ENCODE measurements at regions not wholly inside any gene's neighbourhood (a gene's known extent, or its start where the extent isn't known, plus 50 kb on each side); places are given as distances from the start of the nearest gene placed in this dataset.

DNA sequence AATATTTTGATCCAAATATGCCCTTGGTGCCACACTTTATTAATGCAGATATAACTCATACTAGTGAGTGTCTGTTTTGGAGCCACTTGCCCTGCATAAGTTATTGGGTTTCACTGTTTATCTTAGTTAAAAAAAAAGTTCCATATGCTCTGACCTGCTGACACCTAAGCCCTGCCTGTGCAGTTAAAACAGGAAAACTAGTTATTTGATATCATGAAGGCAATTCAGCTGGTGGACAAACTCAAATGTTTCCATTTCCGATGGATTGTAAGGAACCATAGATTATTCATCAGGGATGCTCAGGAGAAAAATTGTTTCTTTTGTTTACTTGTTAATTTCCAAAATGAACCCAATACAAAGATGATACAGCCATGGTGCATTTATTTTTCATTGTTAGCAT, 68.3 kb downstream of the NR2F2 start:
- FAIRE-seq (no peak), ATAC-seq (no peak), DNase-seq (ENCODE audit: extremely low read depth in 1 of 4, low spot score in 3 of 4) (no peak)
- no peaks in the 10 kb centered on the region for H3K4me1 ChIP-seq (replicated peaks in 1 of 2; ENCODE audit: control insufficient read depth in 2 of 2, insufficient read depth in 2 of 2, low read length in 2 of 2)
- no peaks in the 10 kb centered on the region for H3K36me3 ChIP-seq (ENCODE audit: control insufficient read depth, insufficient read depth, low read length)
- H3K9ac ChIP-seq (ENCODE audit: insufficient read depth in 1 of 2, low read depth in 2 of 2, low read length in 2 of 2) = no peak overlapping the region
- POLR2A ChIA-PET = no interaction called here
- H3K9me1 ChIP-seq (ENCODE audit: control insufficient read depth, insufficient read depth, low read length) = no peaks in the 10 kb centered on the region
- no peak overlapping the region for H3K27ac ChIP-seq (ENCODE audit: extremely low read depth, low read depth, low read length)
- no peaks in the 10 kb centered on the region for H3K9me3 ChIP-seq (replicated peaks; ENCODE audit: control insufficient read depth, insufficient read depth, low read depth, low read length)
- intact Hi-C loops (cut with micrococcal nuclease) = no loop called here
- H3K79me2 ChIP-seq (ENCODE audit: control insufficient read depth, insufficient read depth, low read length) = no peaks in the 10 kb centered on the region
- no peaks in the 10 kb centered on the region for H3K27me3 ChIP-seq (ENCODE audit: control insufficient read depth in 2 of 2, insufficient read depth in 2 of 2, low read length in 2 of 2)
- H4K20me1 ChIP-seq (replicated peaks; ENCODE audit: control insufficient read depth, insufficient read depth, low read length) = no peaks in the 10 kb centered on the region
- H2AFZ ChIP-seq (ENCODE audit: low read depth, low read length) = no peak overlapping the region
- TF ChIP-seq, protein P1, sequence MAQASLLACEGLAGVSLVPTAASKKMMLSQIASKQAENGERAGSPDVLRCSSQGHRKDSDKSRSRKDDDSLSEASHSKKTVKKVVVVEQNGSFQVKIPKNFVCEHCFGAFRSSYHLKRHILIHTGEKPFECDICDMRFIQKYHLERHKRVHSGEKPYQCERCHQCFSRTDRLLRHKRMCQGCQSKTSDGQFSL (CRISPR knock-in tag; IDR thresholded peaks at IDR 0.05) = no peak
- TF ChIP-seq, protein P1 (tag; IDR thresholded peaks at IDR 0.05) = no peak
- TF ChIP-seq SIRT6 (IDR thresholded peaks at IDR 0.05; ENCODE audit: low read depth, low read length) = no peak
- TF ChIP-seq GATA2 (CRISPR knock-in tag; IDR thresholded peaks at IDR 0.05) = no peak
- TF ChIP-seq ELF1 (tag; IDR thresholded peaks at IDR 0.05) = no peak
- no peak for TF ChIP-seq ZNF282 (CRISPR knock-in tag; IDR thresholded peaks at IDR 0.05)
- TF ChIP-seq, protein P2, sequence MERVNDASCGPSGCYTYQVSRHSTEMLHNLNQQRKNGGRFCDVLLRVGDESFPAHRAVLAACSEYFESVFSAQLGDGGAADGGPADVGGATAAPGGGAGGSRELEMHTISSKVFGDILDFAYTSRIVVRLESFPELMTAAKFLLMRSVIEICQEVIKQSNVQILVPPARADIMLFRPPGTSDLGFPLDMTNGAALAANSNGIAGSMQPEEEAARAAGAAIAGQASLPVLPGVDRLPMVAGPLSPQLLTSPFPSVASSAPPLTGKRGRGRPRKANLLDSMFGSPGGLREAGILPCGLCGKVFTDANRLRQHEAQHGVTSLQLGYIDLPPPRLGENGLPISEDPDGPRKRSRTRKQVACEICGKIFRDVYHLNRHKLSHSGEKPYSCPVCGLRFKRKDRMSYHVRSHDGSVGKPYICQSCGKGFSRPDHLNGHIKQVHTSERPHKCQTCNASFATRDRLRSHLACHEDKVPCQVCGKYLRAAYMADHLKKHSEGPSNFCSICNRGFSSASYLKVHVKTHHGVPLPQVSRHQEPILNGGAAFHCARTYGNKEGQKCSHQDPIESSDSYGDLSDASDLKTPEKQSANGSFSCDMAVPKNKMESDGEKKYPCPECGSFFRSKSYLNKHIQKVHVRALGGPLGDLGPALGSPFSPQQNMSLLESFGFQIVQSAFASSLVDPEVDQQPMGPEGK (CRISPR knock-in tag; IDR thresholded peaks at IDR 0.05; ENCODE audit: borderline replicate concordance) = no peak
- no peak for TF ChIP-seq SLC30A9 (CRISPR knock-in tag; IDR thresholded peaks at IDR 0.05)
- no peak for TF ChIP-seq ZNF589 (CRISPR knock-in tag; IDR thresholded peaks at IDR 0.05; ENCODE audit: low read depth)
- no peak for TF ChIP-seq ZNF124 (CRISPR knock-in tag; IDR thresholded peaks at IDR 0.05)
- no peak for TF ChIP-seq MED1 (CRISPR knock-in tag; IDR thresholded peaks at IDR 0.05; ENCODE audit: borderline replicate concordance)
- BruUV-seq (replicated peaks) = no TSS peak
- 20% methylated on average over 1 of the region's 1 CpG for WGBS (ENCODE audit: insufficient coverage, low coverage, missing lambda C conversion rate)
- CTCF ChIA-PET (ENCODE audit: low intra/inter-chr PET ratio) = no interaction called here
- H3K4me3 ChIP-seq = no peak overlapping the region
- no peak overlapping the region for H3K4me2 ChIP-seq (ENCODE audit: insufficient read depth, low read length)
- in situ Hi-C loops (cut with MboI) = no loop called here

All from K562 (cell line).